ENCODE measurements at regions not wholly inside any gene's neighbourhood (a gene's known extent, or its start where the extent isn't known, plus 50 kb on each side); places are given as distances from the start of the nearest gene placed in this dataset.

- Histone ChIP-seq H2AFZ (ENCODE audit: low read depth, low read length, poor library complexity, severe bottlenecking) (no peak overlapping the region), H3K36me3 (ENCODE audit: control insufficient read depth in 1 of 2, insufficient read depth in 2 of 2, low read length in 2 of 2) (no peaks in the 10 kb centered on the region), H3K4me3 (replicated peaks in 1 of 2; ENCODE audit: low read depth in 1 of 2, low read length in 2 of 2) (no peak overlapping the region), H3K9me3 (ENCODE audit: control insufficient read depth in 1 of 2, insufficient read depth in 1 of 2, low read depth in 1 of 2, low read length in 2 of 2) (no peaks in the 10 kb centered on the region; a peak in 1 of 4 replicates), H3K27ac (ENCODE audit: low read depth, low read length) (no peak overlapping the region), H3K4me1 (ENCODE audit: control insufficient read depth in 1 of 2, insufficient read depth in 2 of 2, low read length in 2 of 2) (no peaks in the 10 kb centered on the region), H4K20me1 (ENCODE audit: insufficient read depth) (no peaks in the 10 kb centered on the region), H3K79me2 (ENCODE audit: insufficient read depth, low read length) (no peaks in the 10 kb centered on the region), H3K9me2 (ENCODE audit: insufficient read depth) (no peaks in the 10 kb centered on the region), H3K4me2 (ENCODE audit: low read length) (no peak overlapping the region), H3K27me3 (ENCODE audit: insufficient read depth, low read length) (no peaks in the 10 kb centered on the region), H3K9ac (ENCODE audit: low read length) (no peak overlapping the region)
- TF ChIP-seq REST (IDR thresholded peaks at IDR 0.05; ENCODE audit: low read depth) (no peak), RAD21 (IDR thresholded peaks at IDR 0.05; ENCODE audit: low read depth) (no peak), FOSL1 (IDR thresholded peaks at IDR 0.05; ENCODE audit: low read depth) (no peak)
- RAD21 ChIA-PET (ENCODE audit: low non-redundant PET in 1 of 2, low total read pairs in 2 of 2, uncharacterized antibody in 2 of 2, unreplicated experiment in 2 of 2) = no interaction called here
- CTCF ChIA-PET = no interaction called here
- ATAC-seq (no peak), DNase-seq (ENCODE audit: low read depth, low spot score) (no peak)
- no TSS peak for BruUV-seq (replicated peaks)
- POLR2A ChIA-PET = no interaction called here
- intact Hi-C loops (cut with micrococcal nuclease) = no loop called here
Observed at GRCh38 chr14:80047761-80048160, 163.5 kb downstream of the DIO2 start.

DNA sequence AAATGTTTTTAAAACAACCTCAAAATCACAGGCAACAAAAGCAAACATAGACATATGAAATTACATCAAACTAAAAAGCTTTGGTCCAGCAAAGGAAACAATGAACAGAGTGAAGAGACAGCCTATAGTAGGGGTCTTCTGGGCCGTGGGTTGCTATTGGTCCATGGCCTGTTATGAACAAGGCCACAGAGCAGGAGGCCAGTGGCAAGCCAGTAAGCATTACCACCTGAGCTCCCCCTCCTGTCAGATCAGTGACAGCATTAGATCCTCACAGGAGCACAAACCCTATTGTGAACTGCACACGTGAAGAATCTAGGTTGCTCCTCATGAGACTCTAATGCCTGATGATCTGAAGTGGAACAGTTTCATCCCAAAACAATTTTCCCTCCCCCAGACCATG lies 174.0 kb downstream of the DIO2 start:
- intact Hi-C loops (cut with micrococcal nuclease) = no loop called here
- no TSS peak for BruUV-seq (replicated peaks)
- DNase-seq (ENCODE audit: low read depth, low spot score) = no peak
- Histone ChIP-seq H3K36me3 (ENCODE audit: control insufficient read depth in 1 of 2, insufficient read depth in 2 of 2, low read length in 2 of 2) (no peaks in the 10 kb centered on the region), H2AFZ (ENCODE audit: low read depth, low read length, poor library complexity, severe bottlenecking) (no peak overlapping the region), H3K9me3 (ENCODE audit: control insufficient read depth in 1 of 2, insufficient read depth in 1 of 2, low read depth in 1 of 2, low read length in 2 of 2) (peaks cover 0 to 3% of the 10 kb centered on the region in 2 experiments; a peak in 1 of 4 replicates), H3K9me2 (ENCODE audit: insufficient read depth) (no peaks in the 10 kb centered on the region), H3K27me3 (ENCODE audit: insufficient read depth, low read length) (no peaks in the 10 kb centered on the region), H3K4me2 (ENCODE audit: low read length) (no peak overlapping the region), H3K9ac (ENCODE audit: low read length) (no peak overlapping the region), H3K79me2 (ENCODE audit: insufficient read depth, low read length) (no peaks in the 10 kb centered on the region), H4K20me1 (ENCODE audit: insufficient read depth) (no peaks in the 10 kb centered on the region), H3K27ac (ENCODE audit: low read depth, low read length) (no peak overlapping the region), H3K4me1 (ENCODE audit: control insufficient read depth in 1 of 2, insufficient read depth in 2 of 2, low read length in 2 of 2) (no peaks in the 10 kb centered on the region), H3K4me3 (replicated peaks in 1 of 2; ENCODE audit: low read depth in 1 of 2, low read length in 2 of 2) (no peak overlapping the region)
- CTCF ChIA-PET = no interaction called here
- RAD21 ChIA-PET (ENCODE audit: low non-redundant PET in 1 of 2, low total read pairs in 2 of 2, uncharacterized antibody in 2 of 2, unreplicated experiment in 2 of 2) = no interaction called here
- POLR2A ChIA-PET = no interaction called here
- ATAC-seq = no peak
- TF ChIP-seq, protein P1, sequence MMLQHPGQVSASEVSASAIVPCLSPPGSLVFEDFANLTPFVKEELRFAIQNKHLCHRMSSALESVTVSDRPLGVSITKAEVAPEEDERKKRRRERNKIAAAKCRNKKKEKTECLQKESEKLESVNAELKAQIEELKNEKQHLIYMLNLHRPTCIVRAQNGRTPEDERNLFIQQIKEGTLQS (IDR thresholded peaks at IDR 0.05) = no peak
- no peak for TF ChIP-seq POLR2AphosphoS5 (IDR thresholded peaks at IDR 0.05; ENCODE audit: low read depth, low read length)
- no peak for TF ChIP-seq YY1 (IDR thresholded peaks at IDR 0.05; ENCODE audit: extremely low read depth, insufficient replicate concordance, low read depth, low read length)
- TF ChIP-seq ZFX (IDR thresholded peaks at IDR 0.05) = no peak
- TF ChIP-seq, protein P2, sequence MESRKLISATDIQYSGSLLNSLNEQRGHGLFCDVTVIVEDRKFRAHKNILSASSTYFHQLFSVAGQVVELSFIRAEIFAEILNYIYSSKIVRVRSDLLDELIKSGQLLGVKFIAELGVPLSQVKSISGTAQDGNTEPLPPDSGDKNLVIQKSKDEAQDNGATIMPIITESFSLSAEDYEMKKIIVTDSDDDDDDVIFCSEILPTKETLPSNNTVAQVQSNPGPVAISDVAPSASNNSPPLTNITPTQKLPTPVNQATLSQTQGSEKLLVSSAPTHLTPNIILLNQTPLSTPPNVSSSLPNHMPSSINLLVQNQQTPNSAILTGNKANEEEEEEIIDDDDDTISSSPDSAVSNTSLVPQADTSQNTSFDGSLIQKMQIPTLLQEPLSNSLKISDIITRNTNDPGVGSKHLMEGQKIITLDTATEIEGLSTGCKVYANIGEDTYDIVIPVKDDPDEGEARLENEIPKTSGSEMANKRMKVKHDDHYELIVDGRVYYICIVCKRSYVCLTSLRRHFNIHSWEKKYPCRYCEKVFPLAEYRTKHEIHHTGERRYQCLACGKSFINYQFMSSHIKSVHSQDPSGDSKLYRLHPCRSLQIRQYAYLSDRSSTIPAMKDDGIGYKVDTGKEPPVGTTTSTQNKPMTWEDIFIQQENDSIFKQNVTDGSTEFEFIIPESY (IDR thresholded peaks at IDR 0.05; ENCODE audit: extremely low read depth, insufficient replicate concordance, low read length) = no peak
- no peak for TF ChIP-seq RAD21 (IDR thresholded peaks at IDR 0.05; ENCODE audit: low read depth)
- no peak for TF ChIP-seq CEBPB (IDR thresholded peaks at IDR 0.05; ENCODE audit: low read depth)
- TF ChIP-seq, protein P3, sequence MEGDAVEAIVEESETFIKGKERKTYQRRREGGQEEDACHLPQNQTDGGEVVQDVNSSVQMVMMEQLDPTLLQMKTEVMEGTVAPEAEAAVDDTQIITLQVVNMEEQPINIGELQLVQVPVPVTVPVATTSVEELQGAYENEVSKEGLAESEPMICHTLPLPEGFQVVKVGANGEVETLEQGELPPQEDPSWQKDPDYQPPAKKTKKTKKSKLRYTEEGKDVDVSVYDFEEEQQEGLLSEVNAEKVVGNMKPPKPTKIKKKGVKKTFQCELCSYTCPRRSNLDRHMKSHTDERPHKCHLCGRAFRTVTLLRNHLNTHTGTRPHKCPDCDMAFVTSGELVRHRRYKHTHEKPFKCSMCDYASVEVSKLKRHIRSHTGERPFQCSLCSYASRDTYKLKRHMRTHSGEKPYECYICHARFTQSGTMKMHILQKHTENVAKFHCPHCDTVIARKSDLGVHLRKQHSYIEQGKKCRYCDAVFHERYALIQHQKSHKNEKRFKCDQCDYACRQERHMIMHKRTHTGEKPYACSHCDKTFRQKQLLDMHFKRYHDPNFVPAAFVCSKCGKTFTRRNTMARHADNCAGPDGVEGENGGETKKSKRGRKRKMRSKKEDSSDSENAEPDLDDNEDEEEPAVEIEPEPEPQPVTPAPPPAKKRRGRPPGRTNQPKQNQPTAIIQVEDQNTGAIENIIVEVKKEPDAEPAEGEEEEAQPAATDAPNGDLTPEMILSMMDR (IDR thresholded peaks at IDR 0.05 in 2 of 3, conservative IDR thresholded peaks at IDR 0.05 in 1 of 3; ENCODE audit: borderline replicate concordance in 1 of 3, insufficient read depth in 1 of 3, low read depth in 2 of 3, low read length in 2 of 3) = no peak
- no peak for TF ChIP-seq SRF (IDR thresholded peaks at IDR 0.05; ENCODE audit: low read depth)

Data from HCT116 (cell line).